GM19395 (cell line): ENCODE measurements at regions not wholly inside any gene's neighbourhood (a gene's known extent, or its start where the extent isn't known, plus 50 kb on each side); places are given as distances from the start of the nearest gene placed in this dataset.
"Not testable (repeated sequence)": the region's sequence is repeated elsewhere in the genome, so short reads cannot be mapped to it uniquely, and the experiment has no call there.

Source experiments
- ATAC-seq: cut with Tn5 transposase; IDR thresholded peaks from one replicate; pipeline ENCODE4 v1.9.1; 2021; ENCODE audit warnings: mild to moderate bottlenecking, moderate library complexity; ENCODE audit not compliant: unreplicated experiment

DNA sequence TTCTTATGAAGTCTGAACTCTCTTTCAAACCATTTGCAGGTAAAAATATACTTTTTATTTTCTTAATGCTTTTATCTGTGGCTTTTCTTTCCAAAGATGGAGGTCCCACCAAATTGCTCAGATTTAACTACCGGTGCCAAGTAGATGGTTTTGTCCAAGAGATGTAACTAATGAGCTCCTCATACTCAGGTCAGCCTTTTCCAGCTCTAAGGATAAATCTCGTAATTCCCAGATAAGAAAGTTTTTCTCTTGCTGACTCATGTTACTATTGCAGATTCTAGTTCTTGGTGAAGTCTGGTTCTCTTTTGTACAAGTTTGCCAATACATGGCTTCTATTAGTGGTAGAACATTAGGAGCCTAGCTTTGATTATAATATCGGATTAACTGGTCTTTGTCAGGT, 550.8 kb upstream of the ZNF804A start:
- no peak for ATAC-seq

- no peak for ATAC-seq
These were observed 548.8 kb upstream of the ZNF804A start for GRCh38 chr2:184049566-184049965.

DNA sequence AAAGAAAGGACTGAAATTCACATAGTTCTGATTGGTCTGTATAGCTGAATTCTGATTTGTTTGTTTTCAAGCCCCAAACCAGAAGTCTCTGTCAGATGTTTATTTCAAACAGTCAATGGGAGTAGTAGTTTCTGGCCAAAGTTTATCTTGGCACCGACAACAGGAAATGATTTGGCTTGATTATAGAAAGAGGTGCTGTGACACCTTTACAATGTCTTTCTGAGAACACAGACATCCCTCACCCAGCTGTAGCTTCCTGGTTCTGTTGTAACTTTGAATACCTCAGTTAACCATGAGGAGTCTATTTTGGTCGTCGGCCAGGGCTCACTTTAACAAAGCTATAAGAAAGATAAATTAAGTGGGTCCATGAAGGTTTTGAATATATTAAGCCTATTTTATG, 545.0 kb upstream of the ZNF804A start:
- ATAC-seq: no peak

DNA sequence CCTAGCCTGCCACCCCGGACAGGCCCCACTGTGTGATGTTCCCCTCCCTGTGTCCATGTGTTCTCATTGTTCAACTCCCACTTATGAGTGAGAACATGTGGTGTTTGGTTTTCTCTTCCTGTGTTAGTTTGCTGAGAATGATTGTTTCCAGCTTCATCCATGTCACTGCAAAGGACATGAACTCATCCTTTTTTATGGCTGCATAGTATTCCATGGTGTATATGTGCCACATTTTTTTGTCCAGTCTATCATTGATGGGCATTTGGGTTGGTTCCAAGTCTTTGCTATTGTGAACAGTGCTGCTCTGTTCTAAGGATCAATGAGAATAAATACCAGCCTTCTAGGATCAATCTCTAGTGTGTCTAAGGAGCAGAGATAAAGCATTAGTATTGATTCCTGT, 543.9 kb upstream of the ZNF804A start:
- ATAC-seq: not testable (repeated sequence)

GRCh38 chr2:184057910-184058309, 540.4 kb upstream of the ZNF804A start:
- ATAC-seq: no peak

GRCh38 chr2:184060268-184060667, 538.1 kb upstream of the ZNF804A start:
- ATAC-seq: not testable (repeated sequence)

DNA sequence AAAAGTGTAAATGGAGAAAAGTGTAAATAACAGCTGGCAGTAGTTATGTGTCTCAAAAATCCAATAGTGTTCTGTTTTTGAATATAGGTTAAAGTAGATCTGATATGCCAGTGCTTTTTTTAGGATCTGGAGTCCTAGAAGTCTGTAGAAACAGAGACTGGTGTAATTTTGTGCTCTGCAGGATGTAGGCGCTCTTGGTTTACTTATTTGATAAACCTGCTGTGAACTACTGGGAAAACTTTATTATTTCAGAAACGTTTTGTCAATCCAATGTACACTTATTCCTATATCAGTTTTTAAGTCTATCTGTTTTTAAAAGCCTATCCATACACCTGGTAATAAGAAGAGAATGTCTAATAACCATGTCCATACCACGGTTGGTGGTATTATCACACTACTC, 530.8 kb upstream of the ZNF804A start:
- ATAC-seq: no peak

DNA sequence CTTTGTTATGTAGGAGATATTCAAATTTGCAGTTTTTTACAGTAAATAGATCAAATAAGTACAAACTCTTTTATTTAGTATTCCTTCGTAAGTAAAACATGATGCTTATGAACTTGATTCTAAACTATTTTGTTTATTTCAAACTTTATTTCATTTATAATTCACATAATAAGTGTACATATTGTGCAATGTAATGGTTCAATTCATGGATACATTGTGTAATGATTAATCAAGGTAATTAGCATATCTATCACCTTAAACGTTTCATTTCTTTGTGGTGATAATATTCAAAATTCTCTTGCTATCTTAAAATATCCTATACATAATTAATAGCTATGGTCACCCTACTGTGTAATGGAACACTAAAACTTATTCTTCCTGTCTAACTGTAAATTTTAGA, 525.9 kb upstream of the ZNF804A start:
- ATAC-seq: no peak

DNA sequence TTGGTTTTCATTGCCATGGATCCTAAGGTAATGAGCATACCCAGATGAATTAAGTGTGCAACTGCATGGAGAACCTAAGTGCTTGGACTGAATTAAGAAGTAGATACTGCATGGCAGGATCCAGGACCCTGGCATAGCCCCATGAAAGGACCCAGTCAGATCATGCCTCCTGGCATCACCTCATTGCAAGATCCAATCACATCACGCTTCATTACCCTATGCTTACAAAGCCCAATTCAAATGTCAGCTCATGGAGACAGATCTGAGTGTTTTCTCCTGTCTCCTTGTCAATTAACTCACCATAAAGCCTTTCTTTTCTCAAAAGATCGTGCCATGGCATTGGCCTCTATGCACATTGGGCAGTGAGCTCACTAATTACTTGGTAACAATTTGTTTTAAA, 519.8 kb upstream of the ZNF804A start:
- no peak for ATAC-seq

DNA sequence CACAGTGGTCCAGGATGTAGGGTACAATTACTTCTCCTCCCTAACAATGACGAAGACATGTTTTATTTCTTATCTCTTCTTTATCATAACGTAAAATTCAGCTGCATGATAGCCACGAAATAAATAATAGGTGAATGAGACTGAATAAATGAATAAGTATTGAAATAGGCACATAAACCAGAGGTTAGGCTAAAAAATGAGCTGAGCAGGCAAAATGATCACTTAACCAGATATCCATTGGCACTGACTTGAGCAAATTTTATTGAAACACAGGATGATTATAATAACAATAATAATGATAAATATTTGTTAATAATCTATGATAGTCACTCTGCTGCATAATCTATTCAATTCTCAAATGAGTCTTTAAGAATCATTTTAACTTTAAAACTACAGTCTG, 506.9 kb upstream of the ZNF804A start:
- ATAC-seq: no peak

- peak; percentile 72 for ATAC-seq
These were observed 484.5 kb upstream of the ZNF804A start for GRCh38 chr2:184113696-184114403.

- no peak for ATAC-seq
These were observed 483.9 kb upstream of the ZNF804A start for GRCh38 chr2:184114439-184114838.

GRCh38 chr2:184119989-184120800, 478.1 kb upstream of the ZNF804A start:
- ATAC-seq: no peak

- no peak for ATAC-seq
These were observed 472.5 kb upstream of the ZNF804A start for GRCh38 chr2:184125867-184126266.

DNA sequence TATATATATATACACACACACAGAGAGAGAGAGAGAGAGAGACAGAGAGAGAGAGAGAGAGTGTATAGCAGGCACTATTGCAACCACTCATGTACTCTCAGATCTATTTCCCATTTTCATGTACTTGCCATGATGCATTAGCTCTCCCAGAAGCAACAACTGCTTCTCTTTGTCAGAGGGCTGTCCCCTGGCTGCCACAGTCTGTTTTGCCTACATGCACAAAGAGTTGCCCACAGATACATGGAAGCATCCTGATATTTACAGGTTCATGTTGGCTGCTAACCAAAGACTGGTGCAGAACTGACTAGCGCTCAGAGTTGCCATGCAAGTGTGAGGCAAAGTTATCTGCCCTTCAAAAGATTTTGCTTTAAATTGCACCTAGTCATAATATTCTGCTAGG, 469.3 kb upstream of the ZNF804A start:
- ATAC-seq: no peak

DNA sequence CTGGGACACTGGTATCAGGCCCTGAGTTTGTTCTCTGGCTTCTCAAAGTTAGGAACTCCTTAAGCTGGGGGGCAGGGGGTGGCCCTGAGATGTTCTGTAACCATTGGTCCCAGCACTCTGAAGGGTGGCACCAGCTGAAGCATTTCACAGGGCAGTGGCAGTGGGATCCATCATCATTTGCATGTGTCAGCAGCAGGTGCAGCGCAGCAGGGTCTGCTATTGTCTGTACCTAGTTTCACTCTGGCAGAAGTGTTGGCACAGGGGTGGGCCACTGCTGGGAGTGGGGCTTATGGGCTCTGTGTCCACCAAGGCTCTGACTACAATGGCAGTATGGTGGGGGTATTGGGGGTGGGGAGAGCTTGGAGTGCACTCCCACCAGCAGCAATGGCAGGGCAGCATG, 460.4 kb upstream of the ZNF804A start:
- no peak for ATAC-seq

- ATAC-seq: no peak
These were observed 456.5 kb upstream of the ZNF804A start for GRCh38 chr2:184141866-184142265.

GRCh38 chr2:184154438-184154837, 443.9 kb upstream of the ZNF804A start:
- ATAC-seq: no peak

DNA sequence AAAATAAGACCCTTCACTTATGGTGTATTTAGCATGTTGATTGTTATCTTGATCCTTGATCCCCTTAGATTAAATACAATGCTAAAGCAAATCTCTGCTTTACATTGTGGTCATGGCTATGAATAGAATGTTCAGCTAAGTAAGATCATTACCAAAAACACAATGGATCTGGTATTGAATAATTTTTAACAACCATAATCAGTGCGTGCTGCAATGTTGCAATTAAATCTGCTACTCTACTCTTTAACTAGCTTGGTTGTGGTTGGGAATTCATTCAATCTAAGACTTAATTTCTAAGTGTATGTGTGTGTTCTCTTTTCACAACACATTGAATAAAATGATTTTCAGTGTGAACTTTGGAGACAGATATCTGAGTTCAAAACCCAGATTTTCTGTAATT, 442.5 kb upstream of the ZNF804A start:
- ATAC-seq: no peak

GRCh38 chr2:184157141-184157540, 441.2 kb upstream of the ZNF804A start:
- no peak for ATAC-seq

- ATAC-seq: no peak
These were observed 435.9 kb upstream of the ZNF804A start for GRCh38 chr2:184162426-184162825.

DNA sequence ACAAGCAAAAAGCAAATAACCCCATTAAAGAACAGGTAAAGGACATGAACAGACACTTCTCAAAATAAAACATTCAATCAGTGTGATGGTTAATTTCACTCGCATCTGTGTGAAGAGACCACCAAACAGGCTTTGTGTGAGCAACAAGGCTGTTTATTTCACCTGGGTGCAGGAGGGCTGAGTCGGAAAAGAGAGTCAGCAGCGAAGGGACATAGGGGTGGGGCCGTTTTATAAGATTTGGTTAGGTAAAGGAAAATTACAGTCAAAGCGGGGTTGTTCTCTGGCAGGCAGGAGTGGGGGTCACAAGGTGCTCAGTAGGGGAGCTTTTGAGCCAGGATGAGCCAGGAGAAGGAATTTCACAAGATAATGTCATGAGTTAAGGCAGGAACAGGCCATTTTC, 429.5 kb upstream of the ZNF804A start:
- not testable (repeated sequence) for ATAC-seq
